Thymus (tissue), 11 donors: ENCODE measurements at regions not wholly inside any gene's neighbourhood (a gene's known extent, or its start where the extent isn't known, plus 50 kb on each side); places are given as distances from the start of the nearest gene placed in this dataset.

Experiments
- DNase-seq, 9 donors: peaks; one replicate each; pipeline ENCODE4 v3.0.0-alpha.2; 2013; ENCODE audit warnings: low spot score in 9 of 9, low read depth in 6 of 9, missing footprints in 1 of 9
- H3K27ac ChIP-seq, 2 donors: one replicate each; pipeline ENCODE4 v1.5.1; 2013; ENCODE audit warnings: control low read depth in 1 of 2, low read depth in 1 of 2, low read length in 1 of 2, mild to moderate bottlenecking in 1 of 2, moderate library complexity in 1 of 2
- H3K27me3 ChIP-seq, 2 donors: one replicate each; pipeline ENCODE4 v1.5.1; 2013; ENCODE audit warnings: low read length in 1 of 2; ENCODE audit not compliant: control insufficient read depth in 2 of 2, insufficient read depth in 1 of 2
- H3K36me3 ChIP-seq, 2 donors: one replicate each; pipeline ENCODE4 v1.5.1; 2013; ENCODE audit warnings: low read length in 1 of 2, mild to moderate bottlenecking in 1 of 2, moderate library complexity in 1 of 2; ENCODE audit not compliant: control insufficient read depth in 2 of 2, insufficient read depth in 2 of 2
- H3K4me1 ChIP-seq, 2 donors: one replicate each; pipeline ENCODE4 v1.5.1; 2013; ENCODE audit warnings: low read length in 2 of 2; ENCODE audit not compliant: control insufficient read depth in 2 of 2, insufficient read depth in 2 of 2
- H3K4me3 ChIP-seq, 2 donors: one replicate each; pipeline ENCODE4 v1.5.1; 2013; ENCODE audit warnings: low read length in 2 of 2, control low read depth in 1 of 2, mild to moderate bottlenecking in 1 of 2
- H3K9me3 ChIP-seq, 2 donors: one replicate each; pipeline ENCODE4 v1.5.1; 2013; ENCODE audit warnings: low read length in 1 of 2, mild to moderate bottlenecking in 1 of 2; ENCODE audit not compliant: control insufficient read depth in 2 of 2, insufficient read depth in 1 of 2
- WGBS: extraction: QIAGEN DNeasy Blood & Tissue Kit; methylation state at CpG from one replicate; pipeline ENCODE4 v1.1.7; 2013; 5-methylcytosine and 5-hydroxymethylcytosine counted together
- donor health status: healthy.

DNA sequence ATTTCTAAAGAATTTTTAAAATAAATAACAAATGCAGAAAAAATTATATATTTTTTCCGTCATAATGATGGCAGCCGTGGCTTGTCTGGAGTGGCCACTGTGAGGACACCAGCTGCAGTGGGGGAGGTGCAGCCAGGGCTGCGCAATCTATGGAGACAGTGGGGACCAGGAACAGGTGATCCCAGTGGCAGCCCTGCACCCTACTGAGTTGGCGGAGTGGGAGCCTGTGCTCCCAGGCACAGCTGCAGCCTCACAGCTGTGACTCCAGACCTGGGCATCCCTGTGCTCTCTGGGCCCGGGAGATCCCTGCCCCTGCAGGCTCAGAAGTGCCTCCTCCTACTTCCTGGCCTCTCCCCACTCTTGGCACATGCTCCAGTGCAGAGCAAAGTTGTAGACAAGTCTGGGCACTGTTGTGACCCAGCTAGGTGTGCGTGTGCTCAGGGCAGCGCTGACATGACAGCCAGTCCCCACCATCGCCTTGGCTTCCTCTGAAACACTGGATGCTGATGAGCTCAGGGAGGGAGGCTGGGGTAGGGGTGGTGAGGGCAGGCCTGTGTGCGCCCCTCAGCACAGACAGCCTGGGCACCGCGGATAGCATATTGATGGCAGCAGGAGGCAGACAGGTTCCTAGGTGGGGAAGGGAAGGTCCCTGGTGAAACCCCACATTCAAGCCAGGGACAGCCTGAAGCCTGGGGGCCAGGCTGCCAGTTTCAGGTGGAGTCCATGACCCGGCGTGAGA lies 96.0 kb upstream of the PRR16 start:
- H3K4me3 ChIP-seq, result no peak overlapping the region
- DNase-seq, result no peak
- no peaks in the 10 kb centered on the region for H3K36me3 ChIP-seq
- H3K27me3 ChIP-seq, result no peaks in the 10 kb centered on the region
- 97% methylated on average over 13 of the region's 13 CpGs for WGBS
- H3K9me3 ChIP-seq, result peaks cover 0 to 14% of the 10 kb centered on the region in 2 donors
- no peaks in the 10 kb centered on the region for H3K4me1 ChIP-seq
- H3K27ac ChIP-seq, result no peak overlapping the region

DNA sequence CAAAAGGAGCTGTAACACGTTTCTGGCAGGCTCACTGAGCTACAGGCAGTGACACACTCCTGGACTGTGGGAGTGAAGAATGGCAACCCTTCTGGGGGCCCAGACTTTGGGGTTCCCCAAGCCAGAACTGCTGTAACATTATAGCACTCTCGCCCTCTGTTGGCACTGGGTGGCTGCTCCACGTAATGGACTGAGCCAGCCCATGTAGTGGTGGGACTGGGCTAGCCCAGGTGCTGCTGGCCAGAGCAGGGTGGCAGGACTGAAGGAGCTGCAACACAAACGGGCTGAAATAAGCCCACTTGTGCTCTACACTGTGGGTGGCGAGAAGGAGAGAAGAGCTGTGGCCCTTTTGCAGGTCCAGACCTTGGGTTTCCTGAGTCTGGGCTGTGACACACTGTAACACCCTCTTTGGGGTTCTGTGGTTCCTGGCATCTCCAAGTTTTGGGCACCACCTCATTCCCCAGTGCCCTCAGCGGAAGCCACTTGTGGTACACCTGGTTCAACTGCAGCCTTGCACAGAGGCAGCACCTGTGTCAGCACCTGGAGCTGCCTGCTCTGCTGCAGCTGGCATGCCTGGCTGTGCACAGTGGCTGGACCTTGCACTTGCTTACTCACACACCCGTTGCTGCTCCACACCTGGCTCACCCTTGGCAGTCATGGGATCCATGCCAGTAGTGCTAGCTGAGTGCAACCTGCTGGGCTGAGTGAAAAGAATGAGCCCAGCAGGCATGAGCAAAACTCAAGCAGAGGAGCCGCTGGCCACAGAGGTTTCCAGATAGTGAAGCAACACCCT lies 95.0 kb upstream of the PRR16 start:
- 91% methylated on average over 8 of the region's 8 CpGs for WGBS

GRCh38 chr5:120372899-120373298 lies 91.2 kb upstream of the PRR16 start:
- Histone ChIP-seq H3K36me3 (no peaks in the 10 kb centered on the region), H3K4me3 (no peak overlapping the region), H3K4me1 (no peaks in the 10 kb centered on the region), H3K9me3 (peaks cover 0 to 14% of the 10 kb centered on the region in 2 donors), H3K27ac (no peak overlapping the region), H3K27me3 (no peaks in the 10 kb centered on the region)
- DNase-seq, result no peak
- 90% methylated on average over 3 of the region's 3 CpGs for WGBS

More for the DNA sequence above, 95.0 kb upstream of the PRR16 start:
- H3K4me1 ChIP-seq, result no peaks in the 10 kb centered on the region
- H3K27me3 ChIP-seq, result no peaks in the 10 kb centered on the region
- no peaks in the 10 kb centered on the region for H3K36me3 ChIP-seq
- no peak overlapping the region for H3K27ac ChIP-seq
- no peak for DNase-seq
- H3K4me3 ChIP-seq, result no peak overlapping the region
- peaks cover 0 to 14% of the 10 kb centered on the region in 2 donors for H3K9me3 ChIP-seq

DNA sequence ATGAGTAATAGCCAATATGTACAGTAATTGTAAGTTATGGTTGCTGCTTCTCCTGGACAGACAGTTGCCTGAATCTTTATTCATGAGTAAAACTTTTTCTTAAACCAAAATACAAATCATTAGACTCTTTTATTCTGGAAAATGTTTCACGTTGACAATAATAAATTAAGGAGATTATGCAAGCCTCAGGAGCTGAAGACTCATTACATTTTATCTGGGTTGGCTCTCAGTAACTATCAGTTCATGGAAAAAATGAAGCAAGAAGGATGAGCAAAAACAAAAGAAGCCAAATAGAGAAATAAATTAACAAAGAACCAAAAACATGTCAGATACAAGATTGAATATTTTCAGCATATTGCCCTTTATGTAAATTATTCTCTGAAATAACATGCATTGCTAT lies 88.9 kb upstream of the PRR16 start:
- H3K27me3 ChIP-seq, result no peaks in the 10 kb centered on the region
- no peaks in the 10 kb centered on the region for H3K9me3 ChIP-seq
- no peak overlapping the region for H3K27ac ChIP-seq
- H3K4me1 ChIP-seq, result no peaks in the 10 kb centered on the region
- 95% methylated on average over 1 of the region's 1 CpG for WGBS
- H3K36me3 ChIP-seq, result no peaks in the 10 kb centered on the region
- no peak overlapping the region for H3K4me3 ChIP-seq
- DNase-seq, result no peak

- WGBS, result 99% methylated on average over 1 of the region's 1 CpG
- Histone ChIP-seq H3K27ac (no peak overlapping the region), H3K9me3 (no peaks in the 10 kb centered on the region), H3K27me3 (no peaks in the 10 kb centered on the region), H3K4me3 (no peak overlapping the region), H3K36me3 (no peaks in the 10 kb centered on the region), H3K4me1 (no peaks in the 10 kb centered on the region)
- no peak for DNase-seq
These were observed 83.5 kb upstream of the PRR16 start for GRCh38 chr5:120380644-120381043.

GRCh38 chr5:120382833-120383232 lies 81.3 kb upstream of the PRR16 start:
- Histone ChIP-seq H3K4me3 (no peak overlapping the region), H3K9me3 (no peaks in the 10 kb centered on the region), H3K4me1 (no peaks in the 10 kb centered on the region), H3K27me3 (no peaks in the 10 kb centered on the region), H3K27ac (no peak overlapping the region), H3K36me3 (no peaks in the 10 kb centered on the region)
- WGBS, result 92% methylated on average over 2 of the region's 2 CpGs
- no peak for DNase-seq

DNA sequence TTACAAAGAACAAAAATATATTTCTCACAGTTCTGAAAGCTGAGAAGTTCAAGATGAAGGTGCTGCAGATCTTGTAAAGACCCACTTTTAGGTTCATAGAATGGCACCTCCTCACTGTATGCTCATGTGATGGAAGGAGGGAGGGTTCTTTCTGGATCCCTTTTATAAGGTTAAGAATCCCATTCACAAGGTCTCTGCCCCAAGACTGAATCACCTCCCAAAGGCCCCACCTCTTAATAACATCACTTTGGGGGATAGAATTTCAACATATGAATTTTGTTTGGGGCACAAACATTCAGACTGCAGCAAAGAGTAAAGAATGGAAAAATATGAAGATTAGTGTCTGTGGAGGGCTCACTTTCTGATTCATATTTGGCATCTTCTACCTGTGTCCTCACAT lies 77.1 kb upstream of the PRR16 start:
- no peak overlapping the region for H3K27ac ChIP-seq
- no peak overlapping the region for H3K4me3 ChIP-seq
- DNase-seq, result no peak
- H3K36me3 ChIP-seq, result no peaks in the 10 kb centered on the region
- H3K9me3 ChIP-seq, result no peaks in the 10 kb centered on the region
- H3K27me3 ChIP-seq, result no peaks in the 10 kb centered on the region
- no peaks in the 10 kb centered on the region for H3K4me1 ChIP-seq

GRCh38 chr5:120388016-120388781 lies 75.9 kb upstream of the PRR16 start:
- Histone ChIP-seq H3K4me3 (no peak overlapping the region), H3K4me1 (no peaks in the 10 kb centered on the region), H3K27me3 (no peaks in the 10 kb centered on the region), H3K36me3 (no peaks in the 10 kb centered on the region), H3K27ac (no peak overlapping the region), H3K9me3 (no peaks in the 10 kb centered on the region)
- 26% methylated on average over 1 of the region's 1 CpG for WGBS
- peak in 1 of 9 donors; percentile 9 for DNase-seq

- H3K27me3 ChIP-seq, result no peaks in the 10 kb centered on the region
- no peaks in the 10 kb centered on the region for H3K36me3 ChIP-seq
- peaks cover 0 to under 1% of the 10 kb centered on the region in 2 donors for H3K9me3 ChIP-seq
- no peak for DNase-seq
- H3K4me3 ChIP-seq, result no peak overlapping the region
- no peaks in the 10 kb centered on the region for H3K4me1 ChIP-seq
- no peak overlapping the region for H3K27ac ChIP-seq
These were observed 69.8 kb upstream of the PRR16 start for GRCh38 chr5:120394259-120394658.
